ENCODE measurements at regions not wholly inside any gene's neighbourhood (a gene's known extent, or its start where the extent isn't known, plus 50 kb on each side); places are given as distances from the start of the nearest gene placed in this dataset.

GRCh38 chr13:61908906-61909615 lies 493.4 kb upstream of the PCDH20 start:
- TF ChIP-seq, protein P1, sequence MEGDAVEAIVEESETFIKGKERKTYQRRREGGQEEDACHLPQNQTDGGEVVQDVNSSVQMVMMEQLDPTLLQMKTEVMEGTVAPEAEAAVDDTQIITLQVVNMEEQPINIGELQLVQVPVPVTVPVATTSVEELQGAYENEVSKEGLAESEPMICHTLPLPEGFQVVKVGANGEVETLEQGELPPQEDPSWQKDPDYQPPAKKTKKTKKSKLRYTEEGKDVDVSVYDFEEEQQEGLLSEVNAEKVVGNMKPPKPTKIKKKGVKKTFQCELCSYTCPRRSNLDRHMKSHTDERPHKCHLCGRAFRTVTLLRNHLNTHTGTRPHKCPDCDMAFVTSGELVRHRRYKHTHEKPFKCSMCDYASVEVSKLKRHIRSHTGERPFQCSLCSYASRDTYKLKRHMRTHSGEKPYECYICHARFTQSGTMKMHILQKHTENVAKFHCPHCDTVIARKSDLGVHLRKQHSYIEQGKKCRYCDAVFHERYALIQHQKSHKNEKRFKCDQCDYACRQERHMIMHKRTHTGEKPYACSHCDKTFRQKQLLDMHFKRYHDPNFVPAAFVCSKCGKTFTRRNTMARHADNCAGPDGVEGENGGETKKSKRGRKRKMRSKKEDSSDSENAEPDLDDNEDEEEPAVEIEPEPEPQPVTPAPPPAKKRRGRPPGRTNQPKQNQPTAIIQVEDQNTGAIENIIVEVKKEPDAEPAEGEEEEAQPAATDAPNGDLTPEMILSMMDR (IDR thresholded peaks at IDR 0.05), result no peak
- no peak for TF ChIP-seq POLR2A (IDR thresholded peaks at IDR 0.05)
